GM12892 (cell line): ENCODE measurements at regions not wholly inside any gene's neighbourhood (a gene's known extent, or its start where the extent isn't known, plus 50 kb on each side); places are given as distances from the start of the nearest gene placed in this dataset.

Experiments used
- DNase-seq: peaks from one replicate; pipeline ENCODE4 v3.0.0; 2011; ENCODE audit not compliant: insufficient read length
- FAIRE-seq: peaks from 2 replicates; lab custom pipeline; 2011; peaks lifted over from hg19 to GRCh38; lab: Jason Lieb, UNC
- POLR2A ChIP-seq: IDR thresholded peaks from 2 replicates; pipeline ENCODE4 v1.6.1; 2011; ENCODE audit warnings: low read depth, low read length, control low read depth
- POLR2AphosphoS5 ChIP-seq: IDR thresholded peaks from 2 replicates; pipeline ENCODE4 v1.6.1; 2011; ENCODE audit warnings: low read depth, low read length, control low read depth
- TAF1 ChIP-seq: IDR thresholded peaks from 2 replicates; pipeline ENCODE4 v1.6.1; 2011; ENCODE audit warnings: low read depth, mild to moderate bottlenecking, control low read depth, low read length, borderline replicate concordance

- TF ChIP-seq POLR2A = no peak
- TF ChIP-seq TAF1 = no peak
- no peak for TF ChIP-seq POLR2AphosphoS5
- DNase-seq (no peak), FAIRE-seq (no peak)
These were observed 201.1 kb downstream of the GLRX3 start for GRCh38 chr10:130337305-130337640.

DNA sequence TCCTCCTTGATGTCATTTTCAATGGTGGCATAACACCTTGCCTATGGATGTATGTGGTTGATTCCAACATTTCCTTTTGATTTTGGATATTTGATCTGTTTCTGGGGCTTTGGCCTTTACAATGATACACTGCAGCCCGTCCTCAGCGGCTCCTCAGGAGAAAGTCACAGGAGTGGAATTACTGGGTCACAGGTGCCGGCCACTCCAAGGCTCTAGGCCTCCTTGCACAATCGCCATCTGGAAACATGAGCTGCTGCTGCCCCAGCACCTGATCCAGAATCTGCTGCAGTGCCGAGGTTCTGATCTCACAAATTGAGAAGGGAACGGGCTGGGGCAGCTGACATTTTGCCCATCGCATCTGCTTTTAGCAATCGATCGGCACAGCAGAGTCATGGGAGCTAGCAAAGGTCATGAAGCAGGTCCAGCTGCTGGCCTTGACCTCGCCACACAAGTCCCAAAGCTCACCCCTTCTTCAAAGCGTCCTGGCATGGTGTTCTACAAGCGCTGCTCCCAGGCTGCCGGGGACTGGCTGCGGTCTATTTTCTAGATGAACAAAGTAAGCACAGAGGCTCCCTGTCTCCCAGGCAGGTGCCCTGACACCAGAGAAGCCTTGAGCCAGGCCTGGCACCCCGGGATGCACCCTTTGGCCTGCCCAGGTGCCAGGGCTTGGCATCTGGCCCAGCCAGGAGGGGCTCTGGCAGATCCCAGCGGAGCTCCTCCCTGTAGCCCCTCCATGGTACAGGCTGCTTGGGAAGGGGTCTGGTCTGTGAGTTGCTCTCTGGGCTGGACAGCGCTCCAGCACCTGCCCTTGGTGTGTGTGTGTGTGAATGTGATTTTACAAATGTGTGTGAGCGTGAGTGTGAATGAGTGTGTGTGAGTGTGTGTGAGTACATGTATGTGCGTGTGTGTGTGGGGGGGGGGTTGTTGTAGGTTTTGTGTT lies 201.8 kb downstream of the GLRX3 start:
- no peak for TF ChIP-seq POLR2A
- no peak for TF ChIP-seq POLR2AphosphoS5
- TF ChIP-seq TAF1 = no peak
- FAIRE-seq = no peak

DNA sequence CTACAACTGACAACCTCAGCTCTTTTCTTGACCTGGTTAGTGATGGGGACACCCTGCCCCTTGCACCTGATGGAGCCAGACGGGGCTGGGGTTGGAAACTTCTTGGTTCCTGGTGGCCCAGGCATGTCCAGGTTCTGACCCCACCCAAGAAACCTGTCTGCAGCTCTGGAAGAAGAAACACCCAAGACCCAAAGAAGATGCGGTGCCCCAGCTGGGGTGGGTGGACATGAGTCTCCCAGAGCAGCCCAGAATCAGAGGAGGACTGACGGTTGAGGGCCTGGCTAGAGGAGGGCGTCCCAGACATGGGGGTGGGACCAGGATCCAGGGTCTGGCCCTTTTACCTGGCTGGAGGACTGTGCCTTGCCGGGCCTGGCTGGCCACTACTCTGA lies 202.4 kb downstream of the GLRX3 start:
- FAIRE-seq = no peak
- TF ChIP-seq POLR2AphosphoS5 = no peak
- no peak for TF ChIP-seq TAF1
- DNase-seq = no peak

More for the DNA sequence above, 201.8 kb downstream of the GLRX3 start:
- DNase-seq = no peak

DNA sequence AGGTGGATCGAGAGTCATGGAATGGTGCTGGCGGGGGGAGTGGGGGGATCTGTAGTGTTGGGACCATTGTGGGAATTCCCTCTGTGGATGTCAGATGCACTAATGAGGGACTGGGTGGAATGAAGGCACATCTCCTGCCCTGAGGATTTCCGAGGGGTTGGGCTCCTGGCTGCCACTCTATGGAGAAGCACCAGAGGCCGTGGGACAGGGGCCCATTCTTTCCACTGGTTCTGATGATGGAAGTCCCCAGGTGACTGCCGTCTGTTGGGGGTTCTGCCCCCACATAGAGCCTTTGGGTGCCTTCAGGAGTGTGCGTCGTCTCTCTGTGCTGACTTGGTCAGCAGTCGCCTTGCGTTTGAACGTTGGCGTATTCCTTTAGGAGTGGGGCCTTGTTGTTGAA lies 202.9 kb downstream of the GLRX3 start:
- DNase-seq (no peak), FAIRE-seq (no peak)
- TF ChIP-seq POLR2AphosphoS5 (no peak), POLR2A (no peak), TAF1 (no peak)

- DNase-seq (no peak), FAIRE-seq (no peak)
- TF ChIP-seq TAF1 = no peak
These were observed 203.7 kb downstream of the GLRX3 start for GRCh38 chr10:130339911-130340310.

- FAIRE-seq (no peak), DNase-seq (no peak)
- TF ChIP-seq POLR2A (no peak), POLR2AphosphoS5 (no peak), TAF1 (no peak)
These were observed 204.6 kb downstream of the GLRX3 start for GRCh38 chr10:130340816-130341215.

DNA sequence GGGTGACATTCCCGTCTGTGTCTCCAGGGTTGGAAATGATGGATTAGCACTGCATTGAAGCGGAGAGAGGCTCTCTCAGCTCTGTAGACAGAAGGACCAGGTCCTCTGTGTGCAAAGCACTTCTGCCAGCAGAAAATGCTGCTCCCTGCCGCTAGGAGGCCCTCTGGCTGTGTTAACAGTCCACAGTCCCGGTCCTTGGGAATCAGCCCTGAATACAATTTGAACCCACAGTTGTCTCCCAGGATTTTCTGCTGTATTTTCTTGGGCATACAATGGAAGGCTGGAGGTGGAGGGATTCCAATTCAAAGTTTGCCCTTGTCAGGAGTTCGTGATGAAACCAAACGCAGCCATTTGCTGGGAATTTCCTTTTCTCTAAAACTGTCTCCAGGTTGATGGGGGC lies 205.2 kb downstream of the GLRX3 start:
- DNase-seq (no peak), FAIRE-seq (no peak)
- no peak for TF ChIP-seq POLR2A
- no peak for TF ChIP-seq TAF1
- no peak for TF ChIP-seq POLR2AphosphoS5

- TF ChIP-seq POLR2AphosphoS5 (no peak), TAF1 (no peak), POLR2A (no peak)
- FAIRE-seq = no peak
- no peak for DNase-seq
These were observed 209.5 kb downstream of the GLRX3 start for GRCh38 chr10:130345728-130346127.

GRCh38 chr10:130350996-130351395 lies 214.8 kb downstream of the GLRX3 start:
- FAIRE-seq (no peak), DNase-seq (no peak)
- TF ChIP-seq POLR2AphosphoS5 (no peak), TAF1 (no peak), POLR2A (no peak)

DNA sequence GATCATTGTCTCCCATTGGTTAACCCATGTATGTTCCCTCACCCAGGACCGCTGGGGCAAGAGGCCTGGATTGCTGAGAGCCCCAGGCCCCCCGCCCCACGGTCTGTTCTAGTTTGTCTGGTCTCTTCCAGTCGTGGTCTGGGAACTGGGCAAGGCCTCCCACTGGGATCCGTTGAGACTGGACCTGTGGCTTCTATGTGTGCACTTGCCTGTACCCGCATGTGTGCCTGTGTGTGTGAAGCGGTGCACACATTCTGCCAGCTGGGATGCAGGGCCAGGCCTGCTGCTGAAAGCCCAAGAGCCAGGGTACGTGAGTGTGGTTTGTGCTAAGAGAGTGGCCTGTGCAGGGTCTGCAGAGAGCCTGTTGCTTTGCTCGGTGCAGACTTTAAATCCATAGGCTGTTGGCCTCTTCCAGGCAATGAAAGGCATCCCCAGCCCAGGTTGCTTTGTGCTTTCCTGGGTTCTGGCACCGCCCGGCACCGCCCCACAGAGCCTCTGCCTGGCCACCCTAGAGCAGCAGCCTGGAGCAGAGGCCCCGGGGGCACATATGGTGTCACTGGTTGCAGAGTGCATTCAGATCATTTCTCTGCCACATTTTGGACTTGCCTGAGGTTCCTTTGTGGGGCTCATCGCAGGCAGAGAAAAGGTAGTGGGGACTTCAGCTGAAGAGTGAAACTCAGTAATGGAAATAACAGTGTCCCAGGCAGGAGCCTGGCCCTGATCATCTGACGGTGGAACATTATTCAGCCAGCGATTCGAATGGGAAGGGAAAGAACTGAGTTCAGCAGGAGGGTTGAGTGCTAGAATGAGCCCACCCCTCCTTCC lies 215.5 kb downstream of the GLRX3 start:
- TF ChIP-seq TAF1 (no peak), POLR2A (no peak), POLR2AphosphoS5 (no peak)
- DNase-seq (no peak), FAIRE-seq (no peak)

DNA sequence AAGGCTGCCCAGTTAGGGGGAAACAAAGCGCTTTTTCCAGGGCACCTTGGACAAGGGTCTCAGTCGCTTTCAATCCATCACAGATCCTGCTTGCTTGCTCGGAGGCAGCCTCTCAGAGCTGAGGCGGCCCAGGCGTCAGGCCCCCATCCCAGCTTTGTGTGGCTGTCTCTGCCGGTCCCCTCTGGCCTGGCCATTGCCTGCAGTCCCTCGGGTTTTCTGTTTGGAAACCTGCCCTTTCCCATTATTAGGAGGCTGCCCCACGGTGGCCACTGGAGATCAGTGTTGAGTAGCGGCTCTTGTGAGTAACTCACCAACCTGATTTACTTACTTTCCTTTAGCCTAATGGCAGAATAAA lies 216.1 kb downstream of the GLRX3 start:
- DNase-seq = no peak
- no peak for TF ChIP-seq POLR2AphosphoS5
- TF ChIP-seq POLR2A = no peak
- TF ChIP-seq TAF1 = no peak
- FAIRE-seq = no peak

DNA sequence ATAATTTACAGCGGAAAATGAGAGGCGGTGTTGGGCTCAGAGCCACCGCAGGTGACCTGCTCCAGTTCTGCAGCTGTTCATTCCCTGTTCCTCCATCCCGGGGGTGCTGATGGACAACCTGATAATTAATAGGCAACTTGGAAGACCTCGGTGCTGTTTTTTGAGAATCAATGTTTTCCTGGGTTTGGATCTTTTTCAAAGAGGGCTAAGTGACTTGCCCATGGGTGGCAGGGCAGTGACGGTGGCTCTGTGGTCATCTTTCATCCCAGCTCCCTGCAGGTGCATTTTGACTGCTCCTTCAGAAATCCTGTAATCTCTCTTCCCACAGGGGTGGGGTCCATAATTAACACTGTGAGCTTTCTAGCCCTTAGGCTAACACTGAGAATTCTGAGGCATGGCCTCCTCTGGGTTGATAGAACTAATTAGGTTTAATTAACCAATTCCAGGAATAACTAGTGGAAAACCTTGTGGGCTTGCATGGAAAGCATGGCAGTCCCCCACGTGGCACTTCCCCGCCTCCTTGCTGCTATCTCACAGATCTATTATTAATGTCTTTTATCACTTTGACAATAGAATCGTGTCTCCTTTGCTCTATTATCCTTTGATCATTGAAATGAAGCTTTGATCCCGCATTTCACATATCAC lies 217.9 kb downstream of the GLRX3 start:
- DNase-seq (no peak), FAIRE-seq (no peak)
- TF ChIP-seq TAF1 = no peak
- TF ChIP-seq POLR2AphosphoS5 = no peak
- no peak for TF ChIP-seq POLR2A
